ENCODE measurements at regions not wholly inside any gene's neighbourhood (a gene's known extent, or its start where the extent isn't known, plus 50 kb on each side); places are given as distances from the start of the nearest gene placed in this dataset.

DNA sequence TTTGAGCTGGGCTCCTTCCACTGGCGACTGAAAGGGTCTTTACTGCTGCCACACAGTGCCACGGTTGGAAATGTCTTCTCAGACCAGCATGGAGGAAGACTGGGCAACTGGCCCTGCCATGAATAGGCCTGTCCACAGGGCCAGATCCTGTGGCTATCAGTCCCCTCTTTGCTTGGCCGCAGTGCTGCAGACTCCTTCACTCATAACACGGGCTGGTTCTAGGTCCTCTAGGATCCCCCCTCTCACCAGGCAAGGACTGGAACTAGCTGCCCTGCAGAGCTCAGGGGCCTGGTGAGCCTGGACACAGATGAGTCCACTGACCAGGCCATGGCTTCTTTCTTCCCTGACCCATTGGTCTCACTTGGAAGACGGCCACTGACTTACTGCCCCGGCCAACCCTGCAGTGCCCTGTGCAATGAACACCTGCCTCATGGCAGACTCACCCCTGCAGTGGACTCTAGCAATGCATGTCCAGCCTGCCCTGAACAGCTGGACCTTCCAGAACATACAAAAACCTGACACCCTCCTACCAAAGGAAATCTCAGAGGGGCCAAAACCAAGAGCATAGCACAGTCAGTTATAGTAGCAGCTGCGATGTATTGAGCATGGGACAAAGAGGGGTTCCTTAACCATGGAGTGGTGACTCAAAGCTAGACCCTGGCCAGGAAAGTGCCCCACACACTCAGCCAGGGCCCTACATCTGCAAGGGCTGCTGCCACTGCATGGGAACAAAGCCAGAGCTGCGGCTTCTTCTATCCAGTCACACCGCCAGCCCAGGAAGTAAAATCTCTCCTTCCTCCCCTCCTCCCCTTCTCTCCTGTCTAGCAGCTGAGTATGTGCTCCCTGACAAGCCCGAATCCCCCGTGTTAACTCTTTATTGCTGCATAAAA lies 72.1 kb upstream of the ITGA11 start:
- TF ChIP-seq EZH2 (IDR thresholded peaks at IDR 0.05; ENCODE audit: low read depth, unreplicated experiment) (no peak), CREB1 (CRISPR knock-in tag; IDR thresholded peaks at IDR 0.05; ENCODE audit: low read depth) (no peak), EZH2phosphoT487 (IDR thresholded peaks at IDR 0.05; ENCODE audit: unreplicated experiment) (no peak), POLR2AphosphoS5 (IDR thresholded peaks at IDR 0.05; ENCODE audit: low read depth) (no peak), STAT1 (IDR thresholded peaks at IDR 0.05; ENCODE audit: unreplicated experiment) (no peak), ZNF331 (CRISPR knock-in tag; IDR thresholded peaks at IDR 0.05; ENCODE audit: low read depth) (no peak), ZNF114 (CRISPR knock-in tag; IDR thresholded peaks at IDR 0.05) (no peak), JUNB (IDR thresholded peaks at IDR 0.05; ENCODE audit: unreplicated experiment) (no peak), NANOG (IDR thresholded peaks at IDR 0.05; ENCODE audit: borderline replicate concordance) (no peak)
- TF ChIP-seq, protein P1, sequence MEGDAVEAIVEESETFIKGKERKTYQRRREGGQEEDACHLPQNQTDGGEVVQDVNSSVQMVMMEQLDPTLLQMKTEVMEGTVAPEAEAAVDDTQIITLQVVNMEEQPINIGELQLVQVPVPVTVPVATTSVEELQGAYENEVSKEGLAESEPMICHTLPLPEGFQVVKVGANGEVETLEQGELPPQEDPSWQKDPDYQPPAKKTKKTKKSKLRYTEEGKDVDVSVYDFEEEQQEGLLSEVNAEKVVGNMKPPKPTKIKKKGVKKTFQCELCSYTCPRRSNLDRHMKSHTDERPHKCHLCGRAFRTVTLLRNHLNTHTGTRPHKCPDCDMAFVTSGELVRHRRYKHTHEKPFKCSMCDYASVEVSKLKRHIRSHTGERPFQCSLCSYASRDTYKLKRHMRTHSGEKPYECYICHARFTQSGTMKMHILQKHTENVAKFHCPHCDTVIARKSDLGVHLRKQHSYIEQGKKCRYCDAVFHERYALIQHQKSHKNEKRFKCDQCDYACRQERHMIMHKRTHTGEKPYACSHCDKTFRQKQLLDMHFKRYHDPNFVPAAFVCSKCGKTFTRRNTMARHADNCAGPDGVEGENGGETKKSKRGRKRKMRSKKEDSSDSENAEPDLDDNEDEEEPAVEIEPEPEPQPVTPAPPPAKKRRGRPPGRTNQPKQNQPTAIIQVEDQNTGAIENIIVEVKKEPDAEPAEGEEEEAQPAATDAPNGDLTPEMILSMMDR (conservative IDR thresholded peaks at IDR 0.05; ENCODE audit: low read depth in 2 of 2) = no peak
- TF ChIP-seq, protein P2, sequence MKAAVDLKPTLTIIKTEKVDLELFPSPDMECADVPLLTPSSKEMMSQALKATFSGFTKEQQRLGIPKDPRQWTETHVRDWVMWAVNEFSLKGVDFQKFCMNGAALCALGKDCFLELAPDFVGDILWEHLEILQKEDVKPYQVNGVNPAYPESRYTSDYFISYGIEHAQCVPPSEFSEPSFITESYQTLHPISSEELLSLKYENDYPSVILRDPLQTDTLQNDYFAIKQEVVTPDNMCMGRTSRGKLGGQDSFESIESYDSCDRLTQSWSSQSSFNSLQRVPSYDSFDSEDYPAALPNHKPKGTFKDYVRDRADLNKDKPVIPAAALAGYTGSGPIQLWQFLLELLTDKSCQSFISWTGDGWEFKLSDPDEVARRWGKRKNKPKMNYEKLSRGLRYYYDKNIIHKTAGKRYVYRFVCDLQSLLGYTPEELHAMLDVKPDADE (IDR thresholded peaks at IDR 0.05) = no peak
- TF ChIP-seq, protein P3, sequence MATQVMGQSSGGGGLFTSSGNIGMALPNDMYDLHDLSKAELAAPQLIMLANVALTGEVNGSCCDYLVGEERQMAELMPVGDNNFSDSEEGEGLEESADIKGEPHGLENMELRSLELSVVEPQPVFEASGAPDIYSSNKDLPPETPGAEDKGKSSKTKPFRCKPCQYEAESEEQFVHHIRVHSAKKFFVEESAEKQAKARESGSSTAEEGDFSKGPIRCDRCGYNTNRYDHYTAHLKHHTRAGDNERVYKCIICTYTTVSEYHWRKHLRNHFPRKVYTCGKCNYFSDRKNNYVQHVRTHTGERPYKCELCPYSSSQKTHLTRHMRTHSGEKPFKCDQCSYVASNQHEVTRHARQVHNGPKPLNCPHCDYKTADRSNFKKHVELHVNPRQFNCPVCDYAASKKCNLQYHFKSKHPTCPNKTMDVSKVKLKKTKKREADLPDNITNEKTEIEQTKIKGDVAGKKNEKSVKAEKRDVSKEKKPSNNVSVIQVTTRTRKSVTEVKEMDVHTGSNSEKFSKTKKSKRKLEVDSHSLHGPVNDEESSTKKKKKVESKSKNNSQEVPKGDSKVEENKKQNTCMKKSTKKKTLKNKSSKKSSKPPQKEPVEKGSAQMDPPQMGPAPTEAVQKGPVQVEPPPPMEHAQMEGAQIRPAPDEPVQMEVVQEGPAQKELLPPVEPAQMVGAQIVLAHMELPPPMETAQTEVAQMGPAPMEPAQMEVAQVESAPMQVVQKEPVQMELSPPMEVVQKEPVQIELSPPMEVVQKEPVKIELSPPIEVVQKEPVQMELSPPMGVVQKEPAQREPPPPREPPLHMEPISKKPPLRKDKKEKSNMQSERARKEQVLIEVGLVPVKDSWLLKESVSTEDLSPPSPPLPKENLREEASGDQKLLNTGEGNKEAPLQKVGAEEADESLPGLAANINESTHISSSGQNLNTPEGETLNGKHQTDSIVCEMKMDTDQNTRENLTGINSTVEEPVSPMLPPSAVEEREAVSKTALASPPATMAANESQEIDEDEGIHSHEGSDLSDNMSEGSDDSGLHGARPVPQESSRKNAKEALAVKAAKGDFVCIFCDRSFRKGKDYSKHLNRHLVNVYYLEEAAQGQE (IDR thresholded peaks at IDR 0.05; ENCODE audit: unreplicated experiment) = no peak
